Ecto neural progenitor cell (in vitro differentiated cells): ENCODE measurements at regions not wholly inside any gene's neighbourhood (a gene's known extent, or its start where the extent isn't known, plus 50 kb on each side); places are given as distances from the start of the nearest gene placed in this dataset.

Source experiments
- DNase-seq: peaks from one replicate; pipeline ENCODE4 v3.0.0-alpha.2; 2018; ENCODE audit warnings: low spot score

GRCh38 chr11:115030166-115030565 lies 351.8 kb downstream of the NXPE2 start:
- no peak for DNase-seq

DNA sequence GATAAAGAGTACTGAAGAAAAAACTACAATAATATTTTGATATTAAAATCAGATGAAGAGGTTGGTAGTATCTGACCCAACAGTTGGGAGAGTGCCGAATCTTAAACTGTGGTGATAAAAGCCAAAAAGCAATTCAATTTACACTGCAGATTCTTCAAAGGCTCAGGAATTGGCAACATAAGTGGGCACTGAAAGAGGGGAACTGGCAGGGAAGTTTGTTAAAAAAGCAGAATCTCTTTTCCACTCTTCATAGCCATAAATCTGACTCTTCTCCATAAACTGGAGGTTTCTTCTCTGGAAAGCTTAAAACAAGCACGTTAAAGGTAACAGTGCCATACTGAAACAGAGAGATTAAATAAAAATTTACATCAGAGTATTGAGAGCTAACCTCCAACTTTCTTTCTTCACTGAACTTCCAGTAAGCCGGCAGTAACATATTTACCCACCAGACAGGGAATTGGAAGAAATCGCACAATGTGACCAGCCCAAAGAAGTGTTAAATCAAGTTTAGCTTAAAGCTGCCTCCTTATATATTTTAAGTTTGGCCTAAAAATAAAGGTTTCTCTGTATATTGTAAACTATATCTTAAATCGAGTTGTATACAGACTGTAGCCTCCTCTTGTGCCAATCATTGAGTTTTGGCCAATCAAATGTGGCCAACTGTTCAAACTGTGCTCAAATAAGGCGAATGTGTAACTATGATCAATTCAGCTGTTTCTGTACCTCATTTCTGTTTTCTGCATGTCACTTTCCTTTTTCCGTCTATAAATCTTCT lies 358.3 kb downstream of the NXPE2 start:
- no peak for DNase-seq

- DNase-seq: no peak
These were observed 363.7 kb downstream of the NXPE2 start for GRCh38 chr11:115042002-115042401.

DNA sequence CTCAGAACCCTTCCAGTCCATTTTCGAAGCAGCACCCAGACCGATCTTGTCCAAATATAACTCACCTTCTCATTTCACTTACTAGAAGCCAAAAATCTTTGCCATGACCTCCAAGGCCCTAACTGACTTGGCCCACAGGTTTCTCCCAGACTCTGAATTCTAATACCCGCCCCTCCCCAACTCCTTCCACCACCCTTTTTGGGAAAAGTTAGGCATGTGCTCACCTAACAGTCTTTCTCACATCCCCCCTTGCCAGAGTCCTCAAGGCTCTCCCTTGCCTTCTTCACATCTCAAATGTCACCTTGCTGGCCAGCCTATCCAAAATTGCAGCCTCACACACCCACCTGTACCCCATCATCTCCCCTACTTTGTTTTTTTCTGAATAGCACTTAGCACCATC lies 369.3 kb downstream of the NXPE2 start:
- DNase-seq: no peak

DNA sequence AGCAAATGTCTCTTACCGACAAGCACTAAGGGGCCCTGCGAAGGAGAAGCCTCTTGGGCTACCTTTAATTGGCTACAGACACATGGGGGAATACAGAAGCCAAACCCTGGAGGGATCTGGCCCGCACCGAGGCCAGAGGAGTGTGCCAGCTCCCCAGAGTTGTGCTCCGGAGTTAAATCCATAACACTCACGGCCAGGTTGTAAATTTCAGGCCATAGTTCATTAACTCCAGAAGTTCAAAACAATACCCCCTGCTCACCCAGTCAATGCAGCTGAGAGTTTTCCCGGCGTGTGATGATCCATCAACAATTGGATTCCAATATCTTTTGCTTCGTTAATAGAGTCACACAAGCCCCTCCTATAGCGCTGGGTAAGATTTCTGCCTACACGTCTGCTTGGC lies 371.5 kb downstream of the NXPE2 start:
- no peak for DNase-seq

DNA sequence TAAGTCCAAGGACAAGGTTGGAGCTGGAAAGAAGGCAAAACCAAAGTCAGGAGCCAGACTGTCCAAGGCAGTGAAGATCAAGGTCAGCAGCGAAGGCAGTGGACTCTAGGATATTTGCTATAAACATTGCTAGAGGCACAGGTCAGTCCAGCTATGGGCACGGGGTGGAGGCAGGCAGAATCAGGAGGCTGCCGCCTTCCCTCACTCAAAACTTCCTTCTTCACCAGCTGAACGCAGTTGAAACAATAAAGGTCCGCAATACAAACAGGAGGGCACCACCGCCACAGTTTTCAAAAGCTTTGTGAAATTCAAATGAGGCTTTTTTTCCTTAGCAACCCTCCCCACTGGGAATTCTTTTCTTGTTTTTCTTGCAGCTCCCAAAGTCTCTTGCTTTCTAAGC lies 372.4 kb downstream of the NXPE2 start:
- DNase-seq: no peak

DNA sequence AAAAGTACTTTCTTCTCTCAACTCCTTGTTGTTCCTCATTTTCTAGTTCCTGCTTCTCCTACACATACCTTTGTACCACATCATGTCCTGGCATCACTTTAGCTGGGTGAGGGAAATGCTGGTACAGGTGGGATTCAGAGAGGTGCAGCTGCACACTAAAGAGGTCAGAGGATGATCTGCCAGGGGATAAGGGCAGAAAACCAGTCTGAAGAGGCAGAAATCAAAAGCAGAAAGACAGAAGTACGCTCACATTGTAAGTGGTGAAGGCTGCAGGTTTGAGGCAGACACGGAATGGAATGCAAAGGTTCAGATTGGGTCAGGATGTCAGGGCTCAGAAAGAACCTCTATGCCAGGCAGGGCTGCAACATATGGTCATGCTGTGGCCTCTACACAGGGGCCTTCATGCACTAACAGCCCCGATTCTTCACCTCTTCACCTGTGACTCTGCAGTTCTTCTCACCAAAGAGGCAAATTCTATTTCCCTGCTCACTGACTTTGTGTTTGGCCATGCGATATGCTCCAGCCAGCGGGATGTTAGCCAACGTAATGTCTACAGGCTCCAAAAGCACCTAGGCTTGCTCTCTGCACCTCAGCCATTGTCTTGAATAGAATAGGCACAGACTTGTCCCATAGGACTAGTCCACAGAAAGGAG lies 373.7 kb downstream of the NXPE2 start:
- DNase-seq: no peak

DNA sequence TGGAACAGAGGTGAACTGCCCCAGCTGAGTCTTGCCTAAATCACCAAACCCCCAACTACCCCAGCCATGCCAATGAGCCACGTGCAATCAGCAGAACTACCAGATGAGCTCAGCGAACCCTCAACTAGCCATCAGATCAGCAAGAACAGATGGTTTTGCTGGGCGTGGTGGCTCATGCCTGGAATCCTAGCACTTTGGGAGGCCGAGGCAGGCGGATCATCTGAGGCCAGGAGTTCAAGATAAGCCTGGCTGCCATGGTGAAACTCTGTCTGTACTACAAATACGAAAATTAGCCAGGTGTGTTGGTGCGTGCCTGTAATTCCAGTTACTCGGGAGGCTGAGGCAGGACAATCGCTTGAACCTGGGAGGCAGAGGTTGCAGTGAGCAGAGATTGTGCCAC lies 374.3 kb downstream of the NXPE2 start:
- no peak for DNase-seq

- no peak for DNase-seq
These were observed 376.5 kb downstream of the NXPE2 start for GRCh38 chr11:115054570-115055538.

DNA sequence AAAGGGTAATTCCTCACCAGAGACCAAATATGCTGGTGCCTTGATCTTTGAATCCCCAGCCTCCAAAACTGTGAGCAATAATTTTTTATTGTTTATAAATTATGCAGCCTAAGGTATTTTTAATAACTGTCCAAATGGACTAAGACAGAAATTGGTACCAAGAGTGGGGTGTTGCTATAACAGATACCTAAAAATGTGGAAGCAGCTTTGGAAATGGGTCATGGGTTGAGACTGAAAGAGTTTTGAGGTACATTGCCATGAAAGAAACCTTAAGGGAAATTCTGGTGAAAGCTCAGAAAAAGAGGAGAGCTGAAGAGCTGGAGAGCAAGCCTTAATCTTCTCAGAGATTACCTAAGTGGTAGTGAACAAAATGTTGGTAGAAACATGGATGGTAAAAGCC lies 378.2 kb downstream of the NXPE2 start:
- no peak for DNase-seq

GRCh38 chr11:115060840-115061239 lies 382.5 kb downstream of the NXPE2 start:
- DNase-seq: no peak

DNA sequence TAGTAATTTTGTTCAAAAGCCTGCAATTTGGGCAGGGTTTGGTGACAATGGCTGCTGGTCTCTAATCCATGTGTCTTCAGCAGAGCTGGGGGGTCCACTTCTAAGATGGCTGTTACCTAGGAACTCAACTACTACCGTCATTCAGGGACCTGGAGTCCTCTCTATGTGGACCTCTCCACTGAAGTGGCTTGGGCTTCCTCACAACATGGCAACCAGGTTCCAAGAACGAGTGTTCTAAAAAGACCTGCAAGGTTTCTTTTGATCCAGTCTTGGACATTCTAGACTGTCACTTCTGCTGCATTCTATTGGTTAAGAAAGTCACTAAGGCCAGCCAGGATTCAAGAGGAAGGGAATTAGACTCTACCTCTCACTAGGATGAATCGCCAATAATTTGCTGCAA lies 387.0 kb downstream of the NXPE2 start:
- no peak for DNase-seq

DNA sequence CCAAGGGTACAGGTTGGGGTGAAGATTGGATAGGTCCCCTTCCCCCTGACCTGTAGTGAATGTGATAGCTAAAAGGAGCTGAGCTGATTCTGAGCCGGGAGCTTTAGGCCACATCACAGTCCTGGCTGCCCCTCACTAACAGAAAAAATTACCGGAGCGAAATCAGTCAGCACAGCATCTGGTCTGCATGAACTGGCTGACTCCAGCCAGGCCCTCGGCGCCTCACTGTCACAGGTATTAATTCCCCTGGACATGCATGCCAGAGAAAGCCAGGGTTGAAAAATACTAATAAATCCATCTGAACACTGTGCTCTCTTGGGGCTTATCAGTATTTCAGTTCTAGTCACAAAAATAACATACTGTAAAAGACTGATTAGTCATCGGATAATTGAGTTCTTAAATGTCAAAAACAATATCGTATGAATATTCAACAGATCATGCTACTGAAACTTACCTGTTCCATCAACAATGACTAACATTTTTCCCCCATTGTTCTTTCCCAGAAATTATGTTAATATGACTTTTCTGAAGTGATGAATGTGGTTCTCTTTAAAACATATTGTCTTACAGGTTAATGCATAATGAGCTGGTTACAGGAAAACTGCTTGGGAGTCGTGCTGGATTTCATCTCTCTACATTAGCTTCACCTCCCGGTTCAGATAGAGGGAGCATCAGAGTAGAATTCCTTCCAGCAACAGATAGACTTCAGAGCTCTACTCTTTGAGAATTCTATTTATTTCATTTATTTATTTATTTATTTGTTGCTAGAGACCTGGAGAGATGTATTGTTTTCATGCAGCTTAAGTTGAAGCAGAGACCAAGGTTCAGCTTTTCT lies 387.7 kb downstream of the NXPE2 start:
- no peak for DNase-seq

DNA sequence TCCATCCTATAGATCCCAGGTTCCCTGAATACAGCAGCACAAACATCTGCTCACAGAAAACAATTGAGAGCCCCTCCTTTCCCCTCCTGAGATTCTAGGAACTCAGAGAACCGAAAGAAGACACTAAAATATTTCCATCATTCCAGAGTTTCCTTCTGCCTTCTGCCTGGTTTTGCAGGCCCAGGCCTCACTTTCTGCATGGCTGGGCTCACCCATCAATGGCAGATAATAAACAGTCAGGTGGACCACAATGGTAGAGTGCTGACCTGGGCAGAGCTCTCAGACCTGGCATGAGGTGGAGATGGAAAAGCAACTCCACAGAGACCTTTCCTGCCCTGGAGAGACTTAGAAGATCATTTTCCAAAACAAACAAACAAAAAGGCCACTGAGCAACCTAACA lies 389.1 kb downstream of the NXPE2 start:
- DNase-seq: no peak

- no peak for DNase-seq
These were observed 389.7 kb downstream of the NXPE2 start for GRCh38 chr11:115067900-115068530.

GRCh38 chr11:115069599-115069998 lies 391.3 kb downstream of the NXPE2 start:
- DNase-seq: no peak

- DNase-seq: no peak
These were observed 397.0 kb downstream of the NXPE2 start for GRCh38 chr11:115075356-115075755.

GRCh38 chr11:115077740-115078139 lies 399.4 kb downstream of the NXPE2 start:
- no peak for DNase-seq

- DNase-seq: no peak
These were observed 400.4 kb downstream of the NXPE2 start for GRCh38 chr11:115078461-115079438.
